Naive thymus-derived CD8-positive, alpha-beta T cell (primary cell): ENCODE measurements at regions not wholly inside any gene's neighbourhood (a gene's known extent, or its start where the extent isn't known, plus 50 kb on each side); places are given as distances from the start of the nearest gene placed in this dataset.

Experiments
- ATAC-seq, 2 donors: fragments of 150-1000 bp; cut with Tn5 transposase in 1 of 2; sonication (Bioruptor Pico), chemical (Tn5 transposase) in 1 of 2; 1 replicate in 1 of 2; 2 replicates in 1 of 2; pipeline ENCODE4 v1.10.0; 2021; ENCODE audit warnings: mild to moderate bottlenecking in 2 of 2, moderate library complexity in 2 of 2
- POLR2A ChIA-PET: fragments of 350-600 bp; sonication (Branson Sonifier 250); formaldehyde crosslinking; loops from one replicate; lab custom pipeline; 2021; ENCODE audit warnings: antibody characterized with exemption; lab: Charles Lee
- DNase-seq, 10 donors: peaks; one replicate each; pipeline versions ENCODE4 v3.0.0 to v3.0.0-alpha.2; 2020 to 2022
- H3K27ac Mint-ChIP-seq, 10 donors: one replicate each; pipeline ENCODE4 v1.8.0; 2020 to 2022; ENCODE audit warnings: mild to moderate bottlenecking in 10 of 10, mixed read lengths in 10 of 10, moderate library complexity in 4 of 10, inconsistent platforms in 1 of 10
- H3K27me3 Mint-ChIP-seq, 5 donors: one replicate each; pipeline ENCODE4 v1.8.0; 2021 to 2022; ENCODE audit warnings: mixed read lengths in 5 of 5
- H3K36me3 Mint-ChIP-seq, 3 donors: one replicate each; pipeline ENCODE4 v1.8.0; 2020 to 2022; ENCODE audit warnings: mixed read lengths in 3 of 3, mild to moderate bottlenecking in 2 of 3, inconsistent platforms in 1 of 3
- H3K4me1 Mint-ChIP-seq, 4 donors: one replicate each; pipeline ENCODE4 v1.8.0; 2021 to 2022; ENCODE audit warnings: mixed read lengths in 4 of 4
- H3K4me3 Mint-ChIP-seq, 10 donors: one replicate each; pipeline ENCODE4 v1.8.0; 2020 to 2022; ENCODE audit warnings: mild to moderate bottlenecking in 10 of 10, mixed read lengths in 10 of 10, moderate library complexity in 6 of 10, inconsistent platforms in 1 of 10
- H3K9me3 Mint-ChIP-seq, 9 donors: one replicate each; pipeline ENCODE4 v1.8.0; 2020 to 2022; ENCODE audit warnings: mixed read lengths in 9 of 9, mild to moderate bottlenecking in 3 of 9, inconsistent platforms in 1 of 9, moderate library complexity in 1 of 9

DNA sequence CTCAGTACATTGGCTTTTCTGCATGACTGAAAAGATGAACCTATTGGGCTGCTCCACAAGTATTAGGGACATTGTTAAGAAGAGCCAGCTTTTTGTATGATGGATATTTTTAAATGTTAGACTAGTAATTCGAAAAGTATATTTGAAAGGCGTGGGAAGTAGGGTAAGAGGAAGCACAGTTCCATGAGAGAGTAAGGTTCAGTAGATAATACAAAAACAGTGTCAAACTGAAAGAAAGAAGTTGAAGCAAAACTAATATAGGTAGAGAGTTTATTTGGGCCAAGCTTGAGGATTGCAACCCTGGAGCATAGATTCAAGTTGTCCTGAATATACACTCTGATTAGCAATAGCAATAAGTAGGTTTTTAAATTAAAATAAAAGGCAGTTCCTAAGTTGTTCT is 193.9 kb downstream of the RASSF9 start:
- Mint-ChIP-seq H3K9me3 (peaks cover 0 to 11% (median 0%) of the 10 kb centered on the region in 9 donors), H3K4me3 (no peak overlapping the region), H3K27ac (no peak overlapping the region), H3K4me1 (no peaks in the 10 kb centered on the region), H3K36me3 (no peaks in the 10 kb centered on the region), H3K27me3 (no peaks in the 10 kb centered on the region)
- no peak for DNase-seq
- POLR2A ChIA-PET: no interaction called here
- no peak for ATAC-seq

DNA sequence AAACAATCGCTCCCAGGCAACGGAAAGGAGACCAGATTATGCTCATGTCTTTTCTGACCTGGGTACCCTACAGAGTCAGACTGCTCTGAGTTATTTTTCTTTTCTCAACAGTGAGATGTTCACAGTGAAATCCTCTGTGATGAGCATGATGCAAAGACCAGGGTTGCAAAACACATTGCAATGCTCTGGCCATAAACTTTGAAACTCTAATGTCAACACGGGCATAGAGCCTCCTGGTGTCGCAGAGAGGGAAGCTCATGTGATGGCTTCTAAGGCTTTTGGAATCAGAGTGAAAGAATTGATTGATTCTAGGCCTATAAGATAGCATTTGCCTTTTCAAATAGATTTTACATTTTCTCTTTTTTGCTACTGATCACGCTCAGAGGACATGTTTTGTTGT is 193.4 kb downstream of the RASSF9 start:
- DNase-seq: no peak
- no peaks in the 10 kb centered on the region for H3K27me3 Mint-ChIP-seq
- no peak overlapping the region for H3K27ac Mint-ChIP-seq
- H3K4me3 Mint-ChIP-seq: no peak overlapping the region
- POLR2A ChIA-PET: no interaction called here
- no peaks in the 10 kb centered on the region for H3K4me1 Mint-ChIP-seq
- peaks cover 0 to 11% (median 0%) of the 10 kb centered on the region in 9 donors for H3K9me3 Mint-ChIP-seq
- ATAC-seq: no peak
- H3K36me3 Mint-ChIP-seq: no peaks in the 10 kb centered on the region

DNA sequence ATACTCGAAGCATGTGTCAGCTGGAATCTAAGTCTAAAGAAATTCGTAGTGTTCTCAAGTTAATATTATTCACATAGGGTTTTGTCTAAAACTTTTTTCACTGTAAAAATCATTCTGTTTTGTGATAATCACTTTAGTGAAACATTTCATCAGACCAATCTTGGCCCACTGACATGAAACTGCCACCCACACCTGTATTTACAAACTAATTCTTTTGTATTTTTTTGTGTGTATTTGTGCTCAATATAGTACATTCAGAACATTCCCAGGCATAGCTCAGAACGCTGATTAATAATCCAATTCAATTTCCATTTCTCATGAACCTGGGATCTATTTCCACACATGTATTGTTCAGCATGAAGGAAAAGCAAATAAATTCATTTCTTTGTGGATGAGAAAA is 191.7 kb downstream of the RASSF9 start:
- no peak for DNase-seq
- no peak overlapping the region for H3K27ac Mint-ChIP-seq
- no peaks in the 10 kb centered on the region for H3K4me1 Mint-ChIP-seq
- no peaks in the 10 kb centered on the region for H3K27me3 Mint-ChIP-seq
- POLR2A ChIA-PET: no interaction called here
- H3K9me3 Mint-ChIP-seq: peaks cover 0 to 15% (median 0%) of the 10 kb centered on the region in 9 donors
- ATAC-seq: no peak
- H3K36me3 Mint-ChIP-seq: no peaks in the 10 kb centered on the region
- H3K4me3 Mint-ChIP-seq: no peak overlapping the region

DNA sequence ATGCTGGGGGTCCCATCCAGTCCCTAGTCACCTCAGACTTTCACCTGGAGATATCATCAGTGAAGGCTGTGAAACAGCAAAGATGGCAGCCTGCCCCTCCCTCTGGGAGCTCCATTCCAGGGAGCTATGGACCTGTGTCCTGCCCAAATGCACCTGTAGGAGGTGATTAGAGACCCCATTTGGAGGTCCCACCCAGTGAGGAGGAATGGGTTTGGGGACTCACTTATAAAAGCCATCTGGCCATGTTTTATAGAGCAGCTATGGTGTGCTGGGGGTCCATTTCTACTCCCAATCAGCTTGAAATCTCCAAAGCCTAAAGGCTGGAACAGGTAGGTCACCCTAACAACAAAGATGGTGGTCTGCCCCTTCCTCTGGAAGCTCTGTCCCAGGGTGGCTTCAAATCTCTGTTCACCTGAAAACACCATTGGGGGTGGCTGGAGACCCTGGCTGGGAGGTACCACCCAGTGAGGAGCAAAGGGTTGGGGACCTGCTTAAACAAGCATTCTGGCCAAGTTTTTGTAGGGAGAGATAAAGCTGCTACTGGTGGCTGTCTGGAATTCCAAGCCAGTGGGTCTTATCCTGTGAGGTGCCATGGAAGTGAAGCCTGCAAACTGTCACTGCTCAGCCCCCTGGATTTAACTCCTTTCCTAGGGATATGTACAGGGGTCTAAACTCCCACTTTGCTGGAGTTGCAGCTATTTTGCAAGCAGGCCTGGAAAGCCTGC is 182.3 kb downstream of the RASSF9 start:
- ATAC-seq (no peak), DNase-seq (no peak)
- H3K27ac Mint-ChIP-seq: no peak overlapping the region
- no peaks in the 10 kb centered on the region for H3K27me3 Mint-ChIP-seq
- H3K36me3 Mint-ChIP-seq: peaks cover 0 to 10% (median 3%) of the 10 kb centered on the region in 3 donors
- no peaks in the 10 kb centered on the region for H3K4me1 Mint-ChIP-seq
- POLR2A ChIA-PET: no interaction called here
- peaks cover 7 to 33% (median 15%) of the 10 kb centered on the region in 9 donors for H3K9me3 Mint-ChIP-seq
- H3K4me3 Mint-ChIP-seq: no peak overlapping the region

DNA sequence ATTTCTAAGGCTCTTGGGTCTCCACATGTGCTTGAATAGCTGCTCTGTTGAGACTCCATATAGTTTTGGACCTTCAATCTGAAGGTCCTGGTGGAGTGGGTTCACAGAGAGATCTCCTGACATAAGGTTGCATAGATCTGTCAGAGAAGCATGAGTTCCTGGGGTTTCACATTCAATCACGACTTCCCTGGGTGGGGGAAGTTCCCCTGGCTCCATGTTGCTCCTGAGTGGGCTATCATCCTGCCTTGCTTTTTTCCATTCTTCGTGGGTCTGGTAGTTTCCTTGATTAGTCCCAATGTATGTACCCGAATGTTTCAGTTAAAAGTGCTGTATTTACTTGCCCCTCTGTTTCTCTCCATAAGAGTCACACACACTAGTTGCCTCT is 181.8 kb downstream of the RASSF9 start:
- POLR2A ChIA-PET: no interaction called here
- ATAC-seq: no peak

DNA sequence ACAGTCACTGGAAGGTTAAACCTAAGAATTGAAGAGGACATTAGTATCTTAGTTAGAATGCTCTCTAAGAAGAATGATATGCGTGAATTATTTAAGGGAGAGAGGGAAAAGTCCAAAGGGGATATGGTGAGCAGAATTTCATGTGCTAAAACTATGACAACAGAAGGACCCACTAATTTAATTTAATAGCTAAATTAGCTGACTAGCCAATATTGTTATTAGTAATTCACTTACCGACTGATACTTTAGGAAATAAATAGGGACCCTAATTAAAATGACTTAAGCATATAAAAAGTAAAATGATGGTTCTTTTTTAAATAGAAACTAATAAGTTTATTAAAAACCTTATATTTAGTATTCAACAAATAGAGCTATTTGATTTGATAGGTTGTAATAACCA is 179.6 kb downstream of the RASSF9 start:
- Mint-ChIP-seq H3K27ac (no peak overlapping the region), H3K9me3 (peaks cover 10 to 31% (median 17%) of the 10 kb centered on the region in 9 donors), H3K27me3 (no peaks in the 10 kb centered on the region), H3K4me1 (no peaks in the 10 kb centered on the region), H3K36me3 (peaks cover 0 to 10% (median 3%) of the 10 kb centered on the region in 3 donors), H3K4me3 (no peak overlapping the region)
- ATAC-seq (no peak), DNase-seq (no peak)
- POLR2A ChIA-PET: no interaction called here

More for the DNA sequence above, 181.8 kb downstream of the RASSF9 start:
- Mint-ChIP-seq H3K4me3 (no peak overlapping the region), H3K36me3 (peaks cover 0 to 10% (median 3%) of the 10 kb centered on the region in 3 donors), H3K27me3 (no peaks in the 10 kb centered on the region), H3K27ac (no peak overlapping the region), H3K4me1 (no peaks in the 10 kb centered on the region), H3K9me3 (peaks cover 7 to 35% (median 16%) of the 10 kb centered on the region in 9 donors)
- no peak for DNase-seq

DNA sequence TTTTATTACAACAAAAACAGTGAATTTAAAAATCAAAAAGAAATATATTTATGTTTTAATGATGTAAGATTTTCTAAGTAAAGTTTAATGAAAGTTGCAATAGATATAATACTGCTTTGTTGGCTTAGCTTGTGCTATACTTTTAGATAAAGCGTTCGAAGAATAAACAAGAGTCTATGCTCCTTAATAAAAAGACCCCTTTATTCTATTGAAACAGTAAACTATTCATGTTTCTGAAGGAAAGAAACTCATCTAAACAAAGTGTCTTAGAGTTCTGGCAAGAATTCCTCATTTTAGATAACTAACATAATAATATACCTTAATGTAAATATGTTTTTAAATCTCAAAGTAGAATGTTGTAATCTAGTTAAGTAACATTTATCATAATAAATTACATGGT is 179.0 kb downstream of the RASSF9 start:
- DNase-seq (no peak), ATAC-seq (no peak)
- POLR2A ChIA-PET: no interaction called here
- H3K9me3 Mint-ChIP-seq: peaks cover 9 to 24% (median 14%) of the 10 kb centered on the region in 9 donors
- H3K27me3 Mint-ChIP-seq: no peaks in the 10 kb centered on the region
- no peaks in the 10 kb centered on the region for H3K4me1 Mint-ChIP-seq
- H3K27ac Mint-ChIP-seq: no peak overlapping the region
- H3K36me3 Mint-ChIP-seq: peaks cover 0 to 10% (median 3%) of the 10 kb centered on the region in 3 donors
- H3K4me3 Mint-ChIP-seq: no peak overlapping the region

DNA sequence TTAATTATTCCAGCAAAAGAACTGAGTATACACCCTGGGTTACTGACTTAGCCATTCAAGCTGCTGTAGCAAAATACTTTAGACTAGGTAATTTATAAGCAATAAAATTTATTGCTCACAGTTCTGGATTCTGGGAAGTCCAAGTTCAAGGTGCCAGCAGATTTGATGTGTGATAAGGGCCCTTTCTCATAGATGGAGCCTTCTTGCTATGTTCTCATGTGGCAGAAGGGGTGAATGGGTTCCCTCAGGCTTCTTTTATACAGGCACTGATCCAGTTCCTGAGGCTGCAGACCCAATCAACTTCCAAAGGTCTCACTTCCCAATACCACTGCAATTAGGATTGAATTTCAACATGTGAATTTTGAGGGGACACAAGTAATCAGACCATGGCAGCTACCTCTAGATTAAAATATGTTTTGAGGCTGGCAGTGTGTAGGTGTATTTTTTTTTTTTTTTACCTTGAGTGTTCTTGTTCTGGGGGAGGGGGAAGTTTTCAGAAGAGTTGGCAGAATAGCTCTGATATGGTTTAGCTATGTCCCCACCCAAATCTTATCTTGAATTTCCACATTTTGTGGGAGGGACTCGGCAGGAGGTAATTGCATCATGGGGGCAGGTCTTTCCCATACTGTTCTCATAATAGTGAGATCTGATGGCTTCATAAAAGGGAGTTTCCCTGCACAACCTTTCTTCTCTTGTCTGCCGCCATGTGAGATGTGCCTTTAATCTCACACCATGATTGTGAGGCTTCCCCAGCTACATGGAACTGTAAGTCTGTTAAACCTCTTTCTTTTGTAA is 178.2 kb downstream of the RASSF9 start:
- no peak overlapping the region for H3K27ac Mint-ChIP-seq
- H3K36me3 Mint-ChIP-seq: peaks cover 0 to 6% (median 2%) of the 10 kb centered on the region in 3 donors
- no peaks in the 10 kb centered on the region for H3K4me1 Mint-ChIP-seq
- POLR2A ChIA-PET: no interaction called here
- H3K9me3 Mint-ChIP-seq: peaks cover 7 to 19% (median 13%) of the 10 kb centered on the region in 9 donors
- DNase-seq: no peak
- H3K27me3 Mint-ChIP-seq: no peaks in the 10 kb centered on the region
- ATAC-seq: no peak
- no peak overlapping the region for H3K4me3 Mint-ChIP-seq

DNA sequence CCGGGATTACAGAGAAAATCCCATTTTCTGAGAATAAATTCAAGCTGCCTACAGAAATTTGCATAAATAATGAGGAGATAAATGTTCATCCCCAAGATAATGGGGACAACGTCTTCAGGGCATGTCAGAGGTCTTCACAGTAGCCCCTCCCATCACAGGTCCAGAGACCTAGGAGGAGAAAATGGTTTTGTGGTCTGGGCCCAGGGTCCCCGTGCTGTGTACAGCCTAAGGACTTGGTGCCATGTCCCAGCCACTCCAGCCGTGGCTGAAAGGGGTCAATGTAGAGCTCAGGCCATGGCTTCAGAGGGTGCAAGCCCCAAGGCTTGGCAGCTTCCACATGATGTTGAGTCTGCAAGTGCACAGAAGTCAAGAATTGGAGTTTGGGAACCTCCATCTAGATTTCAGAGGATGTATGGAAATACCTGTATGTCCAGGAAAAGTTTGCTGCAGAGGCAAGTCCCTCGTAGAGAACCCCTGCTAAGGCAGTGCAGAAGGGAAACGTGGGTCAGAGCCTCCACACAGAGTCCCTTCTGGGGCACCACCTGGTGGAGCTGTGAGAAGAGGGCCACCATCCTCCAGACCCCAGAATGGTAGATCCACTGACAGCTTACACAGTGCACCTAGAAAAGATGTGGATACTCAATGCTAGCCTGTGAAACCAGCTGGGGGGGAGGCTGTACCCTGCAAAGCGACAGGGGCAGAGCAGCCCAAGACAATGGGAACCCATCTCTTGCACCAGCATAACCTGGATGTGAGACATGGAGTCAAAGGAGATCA is 176.3 kb downstream of the RASSF9 start:
- Mint-ChIP-seq H3K4me1 (no peaks in the 10 kb centered on the region), H3K27ac (no peak overlapping the region), H3K27me3 (no peaks in the 10 kb centered on the region), H3K9me3 (peaks cover 7 to 19% (median 14%) of the 10 kb centered on the region in 9 donors), H3K36me3 (peaks cover 0 to 6% (median 0%) of the 10 kb centered on the region in 3 donors), H3K4me3 (no peak overlapping the region)
- no peak for ATAC-seq
- no peak for DNase-seq
- POLR2A ChIA-PET: no interaction called here

DNA sequence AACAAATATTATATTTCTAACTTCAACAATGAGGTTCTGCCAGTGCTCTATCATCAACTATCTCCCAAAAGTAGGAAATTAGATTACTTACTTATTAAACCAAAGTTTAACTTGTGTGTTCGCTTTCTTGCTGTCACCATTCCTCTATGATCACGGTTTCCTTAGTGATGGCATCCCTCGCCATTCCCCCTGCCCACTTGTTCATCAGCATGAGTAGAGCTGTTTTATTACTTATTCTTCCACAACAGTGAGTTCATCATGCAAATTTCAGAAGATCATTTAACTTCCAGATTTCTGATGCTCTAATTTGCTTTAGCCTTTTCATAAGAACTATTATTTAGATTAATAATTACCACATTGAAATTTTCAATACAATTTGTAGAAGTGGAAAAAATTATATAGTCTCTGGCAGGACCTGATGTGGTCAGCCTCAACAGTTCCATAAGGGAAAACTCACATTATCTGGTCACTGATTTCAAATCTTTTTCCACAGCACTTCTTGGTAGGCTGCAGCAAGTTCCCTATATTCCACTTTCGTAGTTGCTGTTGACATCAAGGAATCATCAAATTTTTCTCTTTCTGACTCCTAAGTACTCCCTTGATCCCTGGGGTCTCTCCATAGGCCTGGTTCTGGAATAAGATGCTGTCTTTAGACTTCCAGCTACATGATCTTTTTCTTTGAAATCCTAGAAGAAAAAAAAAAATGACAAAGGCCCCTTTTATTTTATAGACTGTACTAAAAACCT is 174.6 kb downstream of the RASSF9 start:
- Mint-ChIP-seq H3K36me3 (peaks cover 0 to 6% (median 0%) of the 10 kb centered on the region in 3 donors), H3K27ac (no peak overlapping the region), H3K4me1 (no peaks in the 10 kb centered on the region), H3K4me3 (no peak overlapping the region), H3K27me3 (no peaks in the 10 kb centered on the region), H3K9me3 (peaks cover 7 to 19% (median 13%) of the 10 kb centered on the region in 9 donors)
- ATAC-seq (no peak), DNase-seq (no peak)
- POLR2A ChIA-PET: no interaction called here

DNA sequence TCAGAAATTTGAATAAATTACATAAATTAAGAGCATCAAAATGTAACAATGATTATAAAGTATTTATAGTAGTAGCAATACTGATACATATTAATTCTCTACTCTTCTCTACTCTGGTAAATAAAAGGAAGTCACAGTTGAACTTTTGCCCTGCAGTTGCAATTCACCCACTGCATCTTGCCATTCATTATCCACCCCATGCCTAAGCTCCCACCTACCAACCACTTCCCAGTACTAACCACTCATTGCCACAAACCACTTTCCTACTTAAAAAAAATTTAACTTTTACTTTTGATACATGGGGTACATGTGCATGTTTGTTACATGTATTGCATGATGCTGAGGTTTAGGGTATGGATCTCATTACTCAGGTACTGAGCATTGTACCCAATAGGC is 174.0 kb downstream of the RASSF9 start:
- POLR2A ChIA-PET: no interaction called here
- Mint-ChIP-seq H3K27me3 (no peaks in the 10 kb centered on the region), H3K9me3 (peaks cover 7 to 19% (median 14%) of the 10 kb centered on the region in 9 donors), H3K4me3 (no peak overlapping the region), H3K4me1 (no peaks in the 10 kb centered on the region), H3K27ac (no peak overlapping the region), H3K36me3 (peaks cover 0 to 6% (median 0%) of the 10 kb centered on the region in 3 donors)
- ATAC-seq: no peak
- no peak for DNase-seq

DNA sequence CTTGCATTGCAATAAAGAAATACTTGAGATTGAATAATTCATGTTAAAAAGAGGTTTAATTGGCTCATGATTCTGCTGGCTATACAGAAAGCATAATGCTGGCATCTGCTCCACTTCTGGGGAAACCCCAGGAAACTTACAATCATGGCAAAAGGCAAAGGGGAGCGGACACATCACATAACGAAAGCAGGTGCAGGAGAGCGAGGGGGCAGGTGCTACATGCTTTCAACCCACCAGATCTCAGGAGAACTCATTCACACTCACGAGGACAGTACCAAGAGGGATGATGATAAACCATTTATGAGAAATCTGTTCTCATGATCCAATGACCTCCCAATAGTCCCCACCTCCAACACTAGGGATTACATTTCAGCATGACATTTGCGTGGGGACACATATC is 172.6 kb downstream of the RASSF9 start:
- no peak overlapping the region for H3K27ac Mint-ChIP-seq
- ATAC-seq: no peak
- peaks cover 0 to 3% (median 0%) of the 10 kb centered on the region in 3 donors for H3K36me3 Mint-ChIP-seq
- H3K4me3 Mint-ChIP-seq: no peak overlapping the region
- H3K9me3 Mint-ChIP-seq: peaks cover 4 to 11% (median 8%) of the 10 kb centered on the region in 9 donors
- H3K27me3 Mint-ChIP-seq: no peaks in the 10 kb centered on the region
- no peak for DNase-seq
- H3K4me1 Mint-ChIP-seq: no peaks in the 10 kb centered on the region
- POLR2A ChIA-PET: no interaction called here
